D721Med (cell line): ENCODE measurements at regions not wholly inside any gene's neighbourhood (a gene's known extent, or its start where the extent isn't known, plus 50 kb on each side); places are given as distances from the start of the nearest gene placed in this dataset.

Source experiments
- DNase-seq: peaks from one replicate; pipeline ENCODE4 v3.0.0; 2011; ENCODE audit warnings: low spot score; ENCODE audit not compliant: insufficient read length
- FAIRE-seq: peaks from 2 replicates; lab custom pipeline; 2011; peaks lifted over from hg19 to GRCh38; lab: Jason Lieb, UNC
- TF ChIP-seq, protein P1 (sequence below): IDR thresholded peaks from 2 replicates; pipeline ENCODE4 v1.5.1; 2012; ENCODE audit warnings: mild to moderate bottlenecking, control low read depth; ENCODE audit not compliant: insufficient read depth; ENCODE audit errors: missing control alignments

DNA sequence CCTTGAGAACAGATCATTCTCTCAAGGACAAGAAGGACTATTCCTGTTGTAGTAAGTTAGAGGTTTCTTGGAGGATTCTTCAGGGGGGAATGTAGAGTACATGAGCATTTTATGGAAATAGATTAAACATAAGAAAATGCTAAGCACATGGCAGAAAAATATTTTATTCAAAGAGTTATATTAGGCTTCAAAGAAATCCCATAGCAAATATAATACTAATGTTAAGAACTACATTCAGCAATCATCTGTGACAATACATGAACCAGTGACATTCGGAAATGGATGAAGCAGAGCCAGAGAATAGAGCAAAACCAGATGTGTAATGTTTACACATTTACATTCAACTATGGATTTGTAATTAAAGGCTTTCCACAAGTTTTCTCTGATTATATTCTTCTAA lies 288.6 kb downstream of the NAF1 start:
- FAIRE-seq (no peak), DNase-seq (no peak)
- TF ChIP-seq, protein P1, sequence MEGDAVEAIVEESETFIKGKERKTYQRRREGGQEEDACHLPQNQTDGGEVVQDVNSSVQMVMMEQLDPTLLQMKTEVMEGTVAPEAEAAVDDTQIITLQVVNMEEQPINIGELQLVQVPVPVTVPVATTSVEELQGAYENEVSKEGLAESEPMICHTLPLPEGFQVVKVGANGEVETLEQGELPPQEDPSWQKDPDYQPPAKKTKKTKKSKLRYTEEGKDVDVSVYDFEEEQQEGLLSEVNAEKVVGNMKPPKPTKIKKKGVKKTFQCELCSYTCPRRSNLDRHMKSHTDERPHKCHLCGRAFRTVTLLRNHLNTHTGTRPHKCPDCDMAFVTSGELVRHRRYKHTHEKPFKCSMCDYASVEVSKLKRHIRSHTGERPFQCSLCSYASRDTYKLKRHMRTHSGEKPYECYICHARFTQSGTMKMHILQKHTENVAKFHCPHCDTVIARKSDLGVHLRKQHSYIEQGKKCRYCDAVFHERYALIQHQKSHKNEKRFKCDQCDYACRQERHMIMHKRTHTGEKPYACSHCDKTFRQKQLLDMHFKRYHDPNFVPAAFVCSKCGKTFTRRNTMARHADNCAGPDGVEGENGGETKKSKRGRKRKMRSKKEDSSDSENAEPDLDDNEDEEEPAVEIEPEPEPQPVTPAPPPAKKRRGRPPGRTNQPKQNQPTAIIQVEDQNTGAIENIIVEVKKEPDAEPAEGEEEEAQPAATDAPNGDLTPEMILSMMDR, result no peak

DNA sequence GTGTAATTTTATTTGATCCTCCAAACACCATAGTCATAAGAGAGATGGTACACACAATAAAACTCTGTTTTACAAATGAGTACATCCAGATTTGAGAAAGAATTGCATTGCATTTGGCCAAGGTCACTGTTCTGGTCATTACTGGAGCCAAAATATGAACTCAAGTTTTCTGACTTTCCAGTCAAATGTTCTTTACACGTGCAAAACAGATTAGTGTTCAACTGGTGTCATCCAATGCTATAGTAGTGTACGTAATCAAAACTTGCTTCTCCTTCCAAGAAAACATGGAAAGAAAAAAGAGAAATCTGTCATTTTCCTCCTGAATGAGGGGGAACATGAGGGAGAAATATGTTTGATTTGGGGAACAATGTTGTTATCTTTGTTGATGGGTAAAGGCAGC lies 291.9 kb downstream of the NAF1 start:
- FAIRE-seq, result no peak
- DNase-seq, result no peak
- TF ChIP-seq, protein P1, result no peak

DNA sequence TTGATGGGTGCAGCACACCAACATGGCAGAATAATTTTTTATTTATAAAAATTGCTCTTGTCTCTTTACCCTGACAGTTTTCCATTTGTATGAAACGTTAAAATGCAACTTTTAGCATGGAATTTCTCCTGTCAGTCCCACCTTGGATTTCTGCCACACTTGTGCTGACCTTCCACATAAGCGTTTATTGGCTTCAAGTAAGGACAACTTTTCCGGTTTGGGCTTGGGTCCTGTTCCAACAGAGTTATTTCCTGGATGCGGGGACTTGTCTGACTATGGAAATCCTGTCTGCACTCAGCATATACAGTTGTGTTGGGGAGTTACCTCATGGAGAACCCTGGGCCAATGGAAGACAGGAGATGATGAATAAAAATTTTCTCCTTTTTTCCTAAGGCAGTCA lies 294.7 kb downstream of the NAF1 start:
- DNase-seq (no peak), FAIRE-seq (no peak)
- TF ChIP-seq, protein P1, result no peak

DNA sequence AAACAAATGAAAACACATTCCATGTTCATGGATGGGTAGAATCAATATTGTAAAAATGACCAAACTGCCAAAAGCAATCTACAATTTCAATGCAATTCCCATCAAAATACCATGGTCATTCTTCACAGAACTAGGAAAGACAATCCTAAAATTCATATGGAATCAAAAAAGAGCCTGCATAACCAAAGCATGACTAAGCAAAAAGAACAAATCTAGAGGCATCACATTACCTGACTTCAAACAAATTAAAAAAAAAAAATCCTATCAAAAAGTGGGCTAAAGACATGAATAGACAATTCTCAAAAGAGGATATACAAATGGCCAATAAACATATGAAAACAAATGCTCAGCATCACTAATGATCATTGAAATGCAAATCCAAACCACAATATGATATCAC lies 297.5 kb downstream of the NAF1 start:
- TF ChIP-seq, protein P1, result no peak
- DNase-seq (no peak), FAIRE-seq (no peak)

DNA sequence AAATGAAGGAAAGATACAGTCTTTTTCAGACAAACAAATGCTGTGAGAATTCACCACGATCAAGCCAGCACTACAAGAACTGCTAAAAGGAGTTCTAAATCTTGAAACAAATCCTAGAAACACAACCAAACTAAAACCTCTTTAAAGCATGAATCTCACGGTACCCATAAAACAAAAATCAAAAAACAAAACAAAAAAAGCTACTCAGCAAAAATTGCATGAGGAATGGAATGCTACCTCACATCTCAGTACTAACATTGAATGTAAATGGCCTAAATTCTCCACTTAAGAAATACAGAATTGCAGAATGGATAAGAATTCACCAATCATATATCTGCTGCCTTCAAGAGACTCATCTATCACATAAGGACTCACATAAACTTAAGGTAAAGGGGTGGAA lies 300.1 kb downstream of the NAF1 start:
- no peak for FAIRE-seq
- DNase-seq, result no peak
- TF ChIP-seq, protein P1, result no peak

DNA sequence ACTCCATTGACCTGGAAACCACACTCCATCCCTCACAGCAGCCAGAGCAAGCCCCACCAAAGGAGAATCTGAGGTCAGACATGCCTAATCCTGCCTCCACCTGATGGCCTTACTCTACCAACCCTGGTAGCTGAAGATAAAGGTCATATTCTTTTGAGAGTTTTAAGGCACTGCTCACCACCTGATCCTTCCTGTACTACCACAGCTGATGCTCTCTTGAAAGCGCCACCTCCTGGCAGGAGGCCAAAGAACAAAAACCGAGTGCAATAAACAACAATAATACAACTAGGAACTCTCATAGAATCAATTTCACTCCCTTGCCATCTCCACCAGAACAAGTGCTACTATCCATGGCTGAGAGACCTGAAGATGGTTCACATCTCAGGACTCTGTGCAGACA lies 301.6 kb downstream of the NAF1 start:
- FAIRE-seq (no peak), DNase-seq (no peak)
- TF ChIP-seq, protein P1, result no peak

DNA sequence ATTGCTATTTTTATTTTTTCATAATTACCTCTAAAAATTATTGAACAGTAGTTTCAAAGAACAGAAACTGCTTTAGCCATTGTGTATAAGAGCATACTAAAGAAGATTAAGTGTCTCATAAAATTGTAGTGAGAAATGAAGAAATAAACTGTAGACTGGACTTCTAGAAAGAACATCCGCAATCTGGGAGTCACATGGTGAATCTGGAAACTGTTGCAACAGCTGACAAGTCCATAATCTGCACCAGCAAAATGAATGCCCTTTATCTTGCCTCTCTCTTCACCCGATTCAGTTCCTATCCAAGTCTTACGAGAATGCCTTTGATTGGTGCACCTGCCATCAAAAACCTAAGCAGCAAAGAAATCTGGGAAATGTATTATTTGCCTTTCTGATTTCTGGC lies 312.9 kb downstream of the NAF1 start:
- DNase-seq (no peak), FAIRE-seq (no peak)
- TF ChIP-seq, protein P1, result no peak
